Stimulated activated effector memory CD8-positive, alpha-beta T cell treated with anti-CD3 and anti-CD28 coated beads, Interleukin-12 subunit alpha, Interleukin-12 subunit beta, amount 100 ng/mL, for 72 hours (primary cell): ENCODE measurements at regions not wholly inside any gene's neighbourhood (a gene's known extent, or its start where the extent isn't known, plus 50 kb on each side); places are given as distances from the start of the nearest gene placed in this dataset.

Source experiments
- ATAC-seq: fragments of 150-1000 bp; cut with Tn5 transposase; 2 replicates; pipeline ENCODE4 v1.10.0; 2021
- DNase-seq, 2 donors: peaks; one replicate each; pipeline ENCODE4 v3.0.0; 2021 to 2022; ENCODE audit warnings: low spot score in 2 of 2
- H3K27ac Mint-ChIP-seq: one replicate; pipeline ENCODE4 v1.8.0; 2022; ENCODE audit warnings: mild to moderate bottlenecking, mixed read lengths
- H3K36me3 Mint-ChIP-seq: one replicate; pipeline ENCODE4 v1.8.0; 2022; ENCODE audit warnings: mild to moderate bottlenecking, mixed read lengths
- H3K4me1 Mint-ChIP-seq: one replicate; pipeline ENCODE4 v1.8.0; 2022; ENCODE audit warnings: mixed read lengths
- H3K4me3 Mint-ChIP-seq: one replicate; pipeline ENCODE4 v1.8.0; 2022; ENCODE audit warnings: mild to moderate bottlenecking, mixed read lengths
- H3K9me3 Mint-ChIP-seq: one replicate; pipeline ENCODE4 v1.8.0; 2022; ENCODE audit warnings: mixed read lengths

DNA sequence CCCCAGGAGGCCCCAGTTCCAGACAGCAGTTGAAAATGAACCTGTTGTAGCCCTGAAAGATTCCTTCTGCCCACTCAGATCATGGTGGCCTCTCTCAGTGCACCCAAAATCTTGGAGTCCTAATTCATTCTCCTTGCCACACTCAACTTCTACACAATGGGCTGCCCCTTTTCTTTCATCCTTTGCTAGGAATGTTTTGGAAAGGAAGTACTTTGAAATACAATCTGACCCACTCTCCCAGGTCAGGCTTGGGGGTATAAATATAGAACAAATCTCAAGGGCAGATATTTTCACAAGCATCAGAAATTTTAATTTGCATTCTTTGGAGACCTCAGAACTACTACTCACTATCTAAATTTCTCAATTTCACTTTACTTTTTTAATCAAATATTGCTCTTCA lies 103.2 kb upstream of the SH3BP4 start:
- DNase-seq, result no peak
- Mint-ChIP-seq H3K9me3 (no peaks in the 10 kb centered on the region), H3K4me1 (no peaks in the 10 kb centered on the region), H3K36me3 (no peaks in the 10 kb centered on the region), H3K4me3 (no peak overlapping the region), H3K27ac (no peak overlapping the region)
- no peak for ATAC-seq

DNA sequence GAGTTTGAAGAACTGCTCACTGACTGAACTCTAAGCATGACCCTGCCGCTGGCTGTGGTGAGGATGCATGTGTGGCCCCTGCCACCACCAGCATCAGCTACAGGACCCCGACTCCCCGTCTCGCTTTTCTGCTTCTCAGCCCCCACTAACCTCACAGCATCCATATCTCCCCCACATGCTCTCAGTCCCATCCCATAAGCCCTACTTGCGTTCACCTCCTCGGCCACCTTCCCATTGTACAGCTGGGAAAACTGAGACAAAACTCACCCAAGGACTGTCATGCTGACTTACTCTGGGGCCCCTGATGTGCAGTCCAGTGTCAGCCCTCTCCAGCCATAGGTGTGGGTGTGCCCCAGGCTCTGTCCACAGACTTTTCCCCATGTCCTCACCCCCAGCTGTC lies 104.2 kb upstream of the SH3BP4 start:
- ATAC-seq (peak; percentile 22), DNase-seq (no peak)
- Mint-ChIP-seq H3K27ac (no peak overlapping the region), H3K36me3 (no peaks in the 10 kb centered on the region), H3K4me1 (no peaks in the 10 kb centered on the region), H3K9me3 (no peaks in the 10 kb centered on the region), H3K4me3 (no peak overlapping the region)

DNA sequence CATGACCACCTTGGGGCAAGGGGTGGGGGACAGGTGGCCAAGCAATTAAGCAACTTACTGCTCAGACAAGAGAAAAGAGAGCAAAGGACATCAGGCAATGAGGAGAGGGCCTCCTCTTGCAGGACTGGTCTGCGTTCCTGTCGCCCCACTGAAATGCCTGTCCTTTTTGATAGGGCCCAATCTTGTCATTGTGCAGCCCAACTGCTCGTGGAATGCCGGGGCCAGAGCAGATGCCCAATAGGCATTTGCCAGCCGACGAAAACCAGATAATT lies 104.5 kb upstream of the SH3BP4 start:
- no peak for DNase-seq
- no peak overlapping the region for H3K27ac Mint-ChIP-seq
- ATAC-seq, result no peak
- no peaks in the 10 kb centered on the region for H3K4me1 Mint-ChIP-seq
- H3K36me3 Mint-ChIP-seq, result no peaks in the 10 kb centered on the region
- H3K4me3 Mint-ChIP-seq, result no peak overlapping the region
- H3K9me3 Mint-ChIP-seq, result no peaks in the 10 kb centered on the region

DNA sequence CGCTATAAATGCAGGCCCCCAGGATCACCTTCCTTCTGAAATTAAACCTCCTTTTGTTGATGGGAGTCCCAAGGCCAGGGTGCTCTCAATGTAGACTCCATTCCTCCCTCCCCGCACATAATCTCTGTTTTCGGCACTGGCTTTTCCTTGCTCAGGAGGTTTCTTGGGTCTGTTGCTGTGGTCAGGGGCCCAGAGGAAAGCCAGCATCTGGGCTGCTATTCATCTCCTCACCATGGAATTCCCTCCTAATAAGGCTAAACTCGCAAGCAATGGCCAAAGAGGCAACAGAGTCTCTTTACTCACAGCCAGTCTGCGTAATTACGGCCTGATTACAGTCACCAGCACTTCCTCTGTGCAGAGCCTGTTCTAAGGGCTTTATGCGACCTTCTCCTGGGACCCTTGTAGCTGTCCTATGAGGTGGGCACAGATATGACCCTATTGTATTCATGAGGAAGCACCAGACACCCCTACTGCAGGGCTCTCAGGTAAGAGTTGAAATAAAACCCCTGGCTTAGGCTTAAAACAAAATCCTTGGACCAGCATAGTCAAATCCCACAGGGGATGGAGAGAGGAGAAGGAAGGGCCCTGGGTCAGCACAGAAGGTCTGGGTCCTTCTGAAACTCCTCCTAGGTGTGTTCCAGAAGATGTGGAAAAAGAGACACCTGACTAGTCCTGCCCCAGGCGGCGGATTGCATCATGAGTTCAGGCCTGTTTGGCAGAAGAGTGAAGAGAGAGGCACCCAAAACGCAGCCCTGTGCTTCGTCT lies 105.0 kb upstream of the SH3BP4 start:
- DNase-seq (no peak), ATAC-seq (no peak)
- H3K9me3 Mint-ChIP-seq, result no peaks in the 10 kb centered on the region
- no peak overlapping the region for H3K4me3 Mint-ChIP-seq
- no peaks in the 10 kb centered on the region for H3K36me3 Mint-ChIP-seq
- H3K4me1 Mint-ChIP-seq, result no peaks in the 10 kb centered on the region
- H3K27ac Mint-ChIP-seq, result no peak overlapping the region

DNA sequence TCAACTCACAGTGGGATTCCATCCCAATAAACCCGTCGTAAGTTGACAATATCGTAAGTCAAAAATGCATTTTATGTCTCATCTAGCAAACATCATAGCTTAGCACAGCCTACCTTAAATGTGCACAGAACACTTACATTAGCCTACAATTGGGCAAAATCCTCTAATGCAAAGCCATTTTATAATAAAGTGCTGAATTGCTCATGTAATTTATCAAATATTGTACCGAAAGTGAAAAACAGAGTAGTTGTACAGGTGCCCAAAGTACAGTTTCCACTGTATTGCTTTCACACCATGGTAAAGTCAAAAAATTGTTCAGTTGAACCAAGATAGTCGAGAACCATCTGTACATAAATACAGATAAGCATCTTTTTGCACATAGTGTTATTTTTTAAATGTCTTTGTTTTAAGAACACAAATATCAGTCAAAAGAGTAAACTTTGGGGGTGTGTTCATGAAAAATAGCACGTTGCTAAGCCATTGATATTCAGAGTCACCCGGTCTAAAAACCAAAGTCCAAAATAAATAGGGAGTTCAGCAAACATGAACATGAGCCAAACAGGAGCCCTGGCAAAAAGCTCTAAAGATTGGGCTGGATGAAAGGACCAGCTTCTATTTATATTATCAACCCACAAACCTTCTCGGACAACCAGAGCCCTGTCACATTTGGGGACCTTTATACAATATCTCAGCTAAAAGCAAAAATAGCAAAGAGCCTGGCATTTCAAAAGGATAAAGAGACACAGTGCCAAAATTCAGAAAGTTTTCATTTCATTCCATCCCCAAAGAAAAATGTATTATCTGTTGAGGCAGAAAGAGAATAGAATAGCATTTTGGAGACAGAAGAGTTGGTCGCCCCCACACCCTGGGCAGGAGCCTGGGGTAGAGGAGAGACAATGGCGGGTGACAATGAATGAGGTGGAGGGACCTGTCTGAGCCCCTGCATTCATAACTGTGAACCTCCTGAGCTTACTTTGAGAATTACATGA lies 105.9 kb upstream of the SH3BP4 start:
- no peak overlapping the region for H3K27ac Mint-ChIP-seq
- no peaks in the 10 kb centered on the region for H3K4me1 Mint-ChIP-seq
- no peaks in the 10 kb centered on the region for H3K36me3 Mint-ChIP-seq
- no peak for DNase-seq
- no peak overlapping the region for H3K4me3 Mint-ChIP-seq
- no peaks in the 10 kb centered on the region for H3K9me3 Mint-ChIP-seq
- ATAC-seq, result no peak

DNA sequence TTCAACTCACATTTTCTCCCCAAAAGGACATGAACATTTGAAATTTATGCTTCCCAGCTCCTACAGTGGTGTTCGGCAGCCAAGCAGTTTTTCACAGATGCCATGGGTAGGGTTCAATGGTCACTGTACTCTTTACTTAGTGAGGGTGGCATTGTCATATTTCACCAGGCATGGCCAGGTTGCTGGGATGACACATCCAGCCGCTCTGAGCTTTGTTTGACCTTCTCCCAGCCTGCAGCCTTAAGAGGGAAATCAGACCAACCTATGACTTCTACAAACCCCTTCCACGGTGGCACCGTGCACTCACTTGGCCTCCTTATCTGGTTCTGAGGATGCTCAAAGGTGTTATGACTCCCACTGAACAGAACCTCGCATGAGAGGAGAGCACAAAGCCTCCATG lies 108.4 kb upstream of the SH3BP4 start:
- ATAC-seq (no peak), DNase-seq (no peak)
- Mint-ChIP-seq H3K27ac (no peak overlapping the region), H3K4me3 (no peak overlapping the region), H3K4me1 (no peaks in the 10 kb centered on the region), H3K36me3 (no peaks in the 10 kb centered on the region), H3K9me3 (no peaks in the 10 kb centered on the region)

DNA sequence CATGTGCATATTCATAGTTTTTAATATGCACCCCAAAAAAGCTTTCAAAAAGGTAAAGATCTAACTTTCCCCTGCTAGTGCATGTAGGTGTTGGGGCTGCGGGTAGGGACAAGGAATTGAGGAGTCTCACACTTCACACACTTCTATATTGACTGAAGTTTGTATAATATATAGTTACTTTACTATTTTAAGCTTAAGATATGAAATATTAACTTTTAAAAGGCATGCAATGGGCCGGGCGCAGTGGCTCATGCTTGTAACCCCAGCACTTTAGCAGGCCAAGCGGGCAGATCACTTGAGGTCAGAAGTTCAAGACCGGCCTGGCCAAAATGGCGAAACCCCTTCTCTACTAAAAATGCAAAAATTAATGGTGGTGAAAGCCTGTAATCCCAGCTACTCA lies 109.1 kb upstream of the SH3BP4 start:
- no peaks in the 10 kb centered on the region for H3K9me3 Mint-ChIP-seq
- no peak overlapping the region for H3K4me3 Mint-ChIP-seq
- no peak for DNase-seq
- H3K4me1 Mint-ChIP-seq, result no peaks in the 10 kb centered on the region
- H3K27ac Mint-ChIP-seq, result no peak overlapping the region
- H3K36me3 Mint-ChIP-seq, result no peaks in the 10 kb centered on the region
- no peak for ATAC-seq

DNA sequence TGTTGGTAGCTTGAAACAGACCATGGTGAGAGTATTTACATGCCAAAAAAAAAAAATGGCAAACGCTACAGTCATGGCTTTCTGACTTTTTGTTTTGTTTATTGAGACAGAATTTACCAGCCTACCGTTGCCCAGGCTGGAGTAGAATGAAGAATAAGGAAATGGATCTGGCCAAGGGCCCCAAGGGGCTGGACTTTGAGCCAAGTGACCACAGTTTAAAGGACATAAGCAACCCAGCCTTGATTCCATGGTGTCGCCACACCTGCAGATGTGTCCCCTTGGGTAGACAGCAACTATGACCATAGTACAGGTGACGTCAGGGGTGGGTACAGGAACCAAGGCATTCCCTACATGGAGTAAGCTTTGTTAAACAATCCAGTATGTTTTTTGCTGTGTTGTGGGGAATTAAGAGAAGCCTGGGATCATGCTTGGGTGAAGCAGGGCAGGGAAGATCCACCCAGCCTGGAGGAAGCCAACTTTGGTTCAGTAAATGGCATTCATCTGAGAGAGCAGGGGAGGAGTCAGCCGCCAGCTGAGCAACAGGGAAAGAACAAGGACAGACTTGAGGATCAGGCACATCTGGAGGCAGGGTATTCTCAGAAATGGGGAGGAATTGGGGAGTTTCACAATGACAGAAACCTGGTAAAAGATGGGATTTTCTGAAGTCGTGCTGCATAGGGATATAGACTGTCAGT lies 110.3 kb upstream of the SH3BP4 start:
- ATAC-seq (no peak), DNase-seq (no peak)
- no peak overlapping the region for H3K4me3 Mint-ChIP-seq
- no peaks in the 10 kb centered on the region for H3K4me1 Mint-ChIP-seq
- no peaks in the 10 kb centered on the region for H3K36me3 Mint-ChIP-seq
- no peak overlapping the region for H3K27ac Mint-ChIP-seq
- H3K9me3 Mint-ChIP-seq, result no peaks in the 10 kb centered on the region

DNA sequence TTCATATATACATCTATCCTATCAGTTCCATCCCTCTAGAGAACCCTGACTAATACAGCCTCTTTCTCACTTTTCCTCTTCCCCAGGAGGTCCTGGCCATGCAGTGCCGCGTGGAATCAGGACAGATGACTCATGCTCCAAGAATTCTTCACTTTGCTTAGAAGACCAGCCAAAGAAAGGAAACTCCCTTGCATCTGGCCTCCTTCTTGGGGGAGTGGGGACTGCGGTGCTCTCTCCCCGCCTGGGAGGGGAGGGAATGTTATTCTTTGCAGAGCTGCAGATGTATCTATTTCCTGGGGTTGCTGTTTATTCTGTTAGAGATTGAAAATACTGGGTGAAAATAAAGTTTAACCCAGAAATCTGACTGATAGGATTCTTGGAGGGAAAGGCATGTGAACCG lies 111.5 kb upstream of the SH3BP4 start:
- no peak for DNase-seq
- Mint-ChIP-seq H3K4me1 (no peaks in the 10 kb centered on the region), H3K27ac (no peak overlapping the region), H3K36me3 (no peaks in the 10 kb centered on the region), H3K9me3 (no peaks in the 10 kb centered on the region), H3K4me3 (no peak overlapping the region)
- ATAC-seq, result no peak

DNA sequence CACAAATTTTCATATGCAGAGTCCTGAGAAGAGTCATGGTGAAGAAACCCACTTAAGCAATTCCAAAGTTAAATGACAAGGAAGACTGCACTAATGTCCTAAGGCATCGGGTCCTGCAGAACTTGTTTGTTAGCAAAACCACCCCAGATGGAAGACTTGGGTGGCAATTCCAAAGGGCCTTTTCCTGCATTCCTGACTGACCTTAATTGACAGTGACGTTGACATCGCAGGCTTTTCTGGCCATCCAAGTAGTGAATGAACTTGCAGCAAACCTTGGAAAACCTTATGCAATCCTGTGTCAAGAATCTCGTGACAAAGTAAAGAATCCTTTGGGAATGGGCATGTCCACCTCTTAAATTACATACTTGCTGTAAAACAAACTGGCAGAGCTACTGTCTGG lies 112.5 kb upstream of the SH3BP4 start:
- H3K27ac Mint-ChIP-seq, result no peak overlapping the region
- no peak overlapping the region for H3K4me3 Mint-ChIP-seq
- H3K4me1 Mint-ChIP-seq, result no peaks in the 10 kb centered on the region
- no peaks in the 10 kb centered on the region for H3K9me3 Mint-ChIP-seq
- no peak for DNase-seq
- no peak for ATAC-seq
- H3K36me3 Mint-ChIP-seq, result no peaks in the 10 kb centered on the region

DNA sequence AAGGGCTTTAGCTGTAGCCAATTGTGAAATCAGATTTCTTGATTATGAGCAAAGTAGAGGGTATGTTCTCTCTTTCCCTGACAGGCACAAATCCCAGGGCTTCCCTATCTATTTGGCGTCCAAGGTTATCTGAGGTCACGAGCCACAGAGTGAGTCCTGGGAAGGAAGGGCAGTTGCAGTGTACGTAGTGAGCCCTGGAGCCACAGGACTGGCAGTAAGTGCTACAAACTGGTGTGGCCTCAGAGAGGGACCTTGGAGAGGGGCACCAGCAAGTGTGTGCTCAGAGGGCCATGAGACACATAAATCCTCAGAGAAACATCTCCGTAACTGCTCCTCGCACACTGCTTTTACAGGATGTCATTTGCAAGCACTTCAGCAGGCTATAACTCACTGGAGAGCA lies 115.5 kb upstream of the SH3BP4 start:
- Mint-ChIP-seq H3K27ac (no peak overlapping the region), H3K4me1 (no peaks in the 10 kb centered on the region), H3K4me3 (no peak overlapping the region), H3K9me3 (no peaks in the 10 kb centered on the region), H3K36me3 (no peaks in the 10 kb centered on the region)
- no peak for ATAC-seq
- no peak for DNase-seq

DNA sequence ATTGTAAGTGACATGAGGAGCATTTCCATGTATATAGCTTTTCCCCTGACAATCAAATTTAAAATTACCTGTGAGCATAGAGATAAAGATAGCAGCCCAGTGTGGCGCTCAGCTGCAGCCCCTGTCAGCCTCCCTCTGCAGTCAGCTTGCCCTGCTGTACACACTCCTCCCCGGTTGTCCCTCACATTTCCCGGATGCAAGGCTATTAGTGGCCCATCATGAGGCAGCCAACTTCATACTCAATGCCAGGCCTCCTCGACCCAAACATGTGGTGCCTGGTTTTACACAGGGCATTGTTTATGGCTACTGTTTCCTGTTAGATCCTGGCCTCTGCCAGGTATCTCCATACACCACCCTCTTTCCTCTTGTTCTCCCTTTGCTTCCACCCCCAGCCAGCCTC lies 116.1 kb upstream of the SH3BP4 start:
- H3K27ac Mint-ChIP-seq, result no peak overlapping the region
- no peaks in the 10 kb centered on the region for H3K36me3 Mint-ChIP-seq
- no peaks in the 10 kb centered on the region for H3K9me3 Mint-ChIP-seq
- no peaks in the 10 kb centered on the region for H3K4me1 Mint-ChIP-seq
- ATAC-seq, result no peak
- no peak overlapping the region for H3K4me3 Mint-ChIP-seq
- DNase-seq, result no peak

DNA sequence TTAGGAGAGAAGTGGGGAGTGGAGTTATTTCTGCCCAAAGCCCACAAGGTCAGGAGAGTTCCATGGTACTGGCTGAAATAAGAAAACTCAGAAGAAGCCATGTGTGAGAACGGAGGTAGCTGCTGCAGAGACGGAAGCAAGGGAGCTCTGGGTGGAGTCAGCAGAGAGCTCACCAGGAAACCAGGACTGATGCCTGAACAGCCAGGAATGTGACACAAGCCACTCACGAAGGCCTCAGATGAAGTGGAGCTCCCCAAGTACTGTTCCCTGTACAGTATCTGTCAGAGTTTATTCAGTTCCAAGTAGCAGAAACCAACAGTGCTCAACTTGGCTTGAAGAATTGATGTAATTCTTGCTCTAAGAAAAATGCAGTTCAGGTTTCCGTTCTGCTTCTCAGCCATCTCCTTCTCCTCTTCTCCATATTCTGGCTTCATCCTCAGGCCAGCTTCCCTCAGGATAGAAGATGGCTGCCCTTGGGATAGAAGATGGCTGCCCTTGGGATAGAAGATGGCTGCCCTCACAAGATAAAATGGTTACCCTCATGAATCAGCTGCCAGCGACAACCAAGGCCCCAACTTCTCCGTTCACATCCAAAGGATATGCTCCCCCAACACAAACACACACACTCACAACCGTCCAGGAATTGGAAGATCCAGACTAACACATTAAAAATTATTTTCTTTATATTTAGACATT lies 117.4 kb upstream of the SH3BP4 start:
- no peaks in the 10 kb centered on the region for H3K4me1 Mint-ChIP-seq
- no peak for ATAC-seq
- H3K36me3 Mint-ChIP-seq, result no peaks in the 10 kb centered on the region
- H3K4me3 Mint-ChIP-seq, result no peak overlapping the region
- no peaks in the 10 kb centered on the region for H3K9me3 Mint-ChIP-seq
- DNase-seq, result no peak
- no peak overlapping the region for H3K27ac Mint-ChIP-seq

DNA sequence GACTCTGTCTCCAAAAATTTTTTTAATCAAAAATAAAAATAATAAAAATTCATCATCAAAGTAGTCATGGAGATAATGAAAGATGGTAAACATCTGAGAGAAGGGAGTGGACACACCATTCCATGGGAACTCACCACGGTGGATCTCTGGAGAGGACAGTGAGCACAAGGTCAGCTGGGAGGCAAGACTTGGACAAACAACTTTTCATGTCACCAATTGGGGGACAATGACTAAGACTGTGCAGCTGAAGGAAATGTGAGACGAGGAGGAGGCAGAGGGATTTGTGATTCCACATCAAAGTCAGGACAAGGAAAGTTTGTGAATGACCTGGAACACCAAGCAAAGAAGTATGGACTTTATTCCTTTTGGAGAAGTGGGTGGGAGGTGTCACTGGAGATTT lies 121.0 kb upstream of the SH3BP4 start:
- H3K4me3 Mint-ChIP-seq, result no peak overlapping the region
- H3K9me3 Mint-ChIP-seq, result no peaks in the 10 kb centered on the region
- ATAC-seq (no peak), DNase-seq (no peak)
- no peak overlapping the region for H3K27ac Mint-ChIP-seq
- H3K36me3 Mint-ChIP-seq, result no peaks in the 10 kb centered on the region
- no peaks in the 10 kb centered on the region for H3K4me1 Mint-ChIP-seq

DNA sequence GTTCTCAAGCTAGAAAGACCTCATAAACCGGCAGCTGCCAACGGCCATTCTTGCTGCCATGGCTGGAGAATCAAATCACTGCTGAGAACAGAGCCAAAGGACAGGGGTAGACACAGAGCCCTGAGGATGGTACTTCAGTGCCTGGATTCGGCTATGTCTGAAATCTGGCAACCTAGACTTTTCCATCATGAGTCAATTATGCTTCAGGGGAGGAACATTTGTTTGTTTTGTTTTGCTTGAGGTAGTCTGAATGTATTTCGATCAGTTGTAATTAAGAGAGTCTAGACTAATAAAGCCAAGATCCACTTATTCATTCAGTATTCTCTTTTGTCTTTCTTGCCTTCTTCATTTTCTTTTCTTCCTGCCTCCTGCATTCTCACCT lies 122.8 kb upstream of the SH3BP4 start:
- no peak for ATAC-seq
- no peaks in the 10 kb centered on the region for H3K4me1 Mint-ChIP-seq
- H3K9me3 Mint-ChIP-seq, result no peaks in the 10 kb centered on the region
- no peak for DNase-seq
- H3K27ac Mint-ChIP-seq, result no peak overlapping the region
- H3K36me3 Mint-ChIP-seq, result no peaks in the 10 kb centered on the region
- no peak overlapping the region for H3K4me3 Mint-ChIP-seq
